GM13977 (cell line): ENCODE measurements at regions not wholly inside any gene's neighbourhood (a gene's known extent, or its start where the extent isn't known, plus 50 kb on each side); places are given as distances from the start of the nearest gene placed in this dataset.

Experiments
- DNase-seq: peaks from one replicate; pipeline ENCODE4 v3.0.0; 2012; ENCODE audit warnings: low spot score
- CTCF ChIP-seq: IDR thresholded peaks from 2 replicates; pipeline ENCODE4 v1.5.1; 2012; ENCODE audit warnings: mild to moderate bottlenecking, control low read depth; ENCODE audit not compliant: insufficient read depth; ENCODE audit errors: extremely low read depth, missing control alignments
- in situ Hi-C: fragments of 300-500 bp; cut with MboI; formaldehyde crosslinking; loops from one replicate; pipeline ENCODE4 v1.12.0; 2022; ENCODE audit warnings: low sequenced_read_pairs, low pct_unique_long_range_greater_than_20kb, mixed read lengths, inconsistent platforms; ENCODE audit not compliant: unreplicated experiment

- no peak for TF ChIP-seq CTCF
- in situ Hi-C loops, result no loop called here
- no peak for DNase-seq
Observed at GRCh38 chr2:172294983-172295382, 132.4 kb upstream of the ITGA6 start.

GRCh38 chr2:172295677-172296076 lies 131.7 kb upstream of the ITGA6 start:
- no peak for DNase-seq
- TF ChIP-seq CTCF, result no peak
- in situ Hi-C loops, result no loop called here

- in situ Hi-C loops, result no loop called here
- no peak for DNase-seq
- no peak for TF ChIP-seq CTCF
Observed at GRCh38 chr2:172296267-172297046, 130.9 kb upstream of the ITGA6 start.

GRCh38 chr2:172297531-172297930 lies 129.9 kb upstream of the ITGA6 start:
- no peak for TF ChIP-seq CTCF
- in situ Hi-C loops, result no loop called here
- DNase-seq, result no peak

GRCh38 chr2:172297950-172298349 lies 129.4 kb upstream of the ITGA6 start:
- in situ Hi-C loops, result no loop called here
- DNase-seq, result no peak
- TF ChIP-seq CTCF, result no peak

GRCh38 chr2:172299741-172300140 lies 127.6 kb upstream of the ITGA6 start:
- TF ChIP-seq CTCF, result no peak
- in situ Hi-C loops, result no loop called here
- no peak for DNase-seq
